Natural killer cell (primary cell): ENCODE measurements at regions not wholly inside any gene's neighbourhood (a gene's known extent, or its start where the extent isn't known, plus 50 kb on each side); places are given as distances from the start of the nearest gene placed in this dataset.

Source experiments
- ATAC-seq, 3 donors: fragments of 150-1000 bp in 2 of 3; fragments of 200-7000 bp in 1 of 3; cut with Tn5 transposase; 1 replicate in 1 of 3; 2 replicates in 2 of 3; pipeline ENCODE4 v1.10.0; 2021; ENCODE audit warnings: mild to moderate bottlenecking in 2 of 3, moderate library complexity in 2 of 3
- DNase-seq, 2 donors: peaks; one replicate each; pipeline versions ENCODE4 v3.0.0 to v3.0.0-alpha.2; 2013 to 2021; ENCODE audit warnings: mixed read lengths in 1 of 2
- H3K27ac ChIP-seq: one replicate; pipeline ENCODE4 v1.5.1; 2013; ENCODE audit warnings: mild to moderate bottlenecking, low read length
- H3K27me3 ChIP-seq: one replicate; pipeline ENCODE4 v1.6.1; 2013; ENCODE audit warnings: low read length; ENCODE audit not compliant: control insufficient read depth, insufficient read depth
- H3K36me3 ChIP-seq: one replicate; pipeline ENCODE4 v1.6.1; 2013; ENCODE audit warnings: low read length; ENCODE audit not compliant: control insufficient read depth, insufficient read depth
- H3K4me1 ChIP-seq: one replicate; pipeline ENCODE4 v1.6.1; 2013; ENCODE audit warnings: low read length; ENCODE audit not compliant: control insufficient read depth, insufficient read depth
- H3K4me3 ChIP-seq: one replicate; pipeline ENCODE4 v1.5.1; 2013; ENCODE audit warnings: low read length
- H3K9me3 ChIP-seq: one replicate; pipeline ENCODE4 v1.6.1; 2013; ENCODE audit warnings: low read length; ENCODE audit not compliant: control insufficient read depth, insufficient read depth
- H3K27ac Mint-ChIP-seq, 2 donors: one replicate each; pipeline ENCODE4 v1.8.0; 2022; ENCODE audit warnings: mild to moderate bottlenecking in 2 of 2, mixed read lengths in 2 of 2, moderate library complexity in 1 of 2
- H3K27me3 Mint-ChIP-seq, 2 donors: one replicate each; pipeline ENCODE4 v1.8.0; 2022; ENCODE audit warnings: low read depth in 2 of 2, mixed read lengths in 2 of 2
- H3K36me3 Mint-ChIP-seq: one replicate; pipeline ENCODE4 v1.8.0; 2022; ENCODE audit warnings: mixed read lengths
- H3K4me1 Mint-ChIP-seq, 2 donors: one replicate each; pipeline ENCODE4 v1.8.0; 2022; ENCODE audit warnings: mixed read lengths in 2 of 2
- H3K4me3 Mint-ChIP-seq: one replicate; pipeline ENCODE4 v1.8.0; 2022; ENCODE audit warnings: mild to moderate bottlenecking, moderate library complexity, mixed read lengths
- H3K9me3 Mint-ChIP-seq, 2 donors: one replicate each; pipeline ENCODE4 v1.8.0; 2022; ENCODE audit warnings: mixed read lengths in 2 of 2
- WGBS: methylation state at CpG from one replicate; pipeline ENCODE4 v1.1.7; 2013; ENCODE audit warnings: missing lambda C conversion rate; ENCODE audit not compliant: insufficient coverage; 5-methylcytosine and 5-hydroxymethylcytosine counted together
- intact Hi-C: fragments of 100-400 bp; cut with micrococcal nuclease; formaldehyde crosslinking; loops from one replicate; pipeline ENCODE4 v1.14.2; 2022
- TF ChIP-seq, protein P1 (sequence below): fragments of 200-600 bp; IDR thresholded peaks from one replicate; pipeline ENCODE4 v1.8.0; 2022; ENCODE audit warnings: antibody characterized with exemption

DNA sequence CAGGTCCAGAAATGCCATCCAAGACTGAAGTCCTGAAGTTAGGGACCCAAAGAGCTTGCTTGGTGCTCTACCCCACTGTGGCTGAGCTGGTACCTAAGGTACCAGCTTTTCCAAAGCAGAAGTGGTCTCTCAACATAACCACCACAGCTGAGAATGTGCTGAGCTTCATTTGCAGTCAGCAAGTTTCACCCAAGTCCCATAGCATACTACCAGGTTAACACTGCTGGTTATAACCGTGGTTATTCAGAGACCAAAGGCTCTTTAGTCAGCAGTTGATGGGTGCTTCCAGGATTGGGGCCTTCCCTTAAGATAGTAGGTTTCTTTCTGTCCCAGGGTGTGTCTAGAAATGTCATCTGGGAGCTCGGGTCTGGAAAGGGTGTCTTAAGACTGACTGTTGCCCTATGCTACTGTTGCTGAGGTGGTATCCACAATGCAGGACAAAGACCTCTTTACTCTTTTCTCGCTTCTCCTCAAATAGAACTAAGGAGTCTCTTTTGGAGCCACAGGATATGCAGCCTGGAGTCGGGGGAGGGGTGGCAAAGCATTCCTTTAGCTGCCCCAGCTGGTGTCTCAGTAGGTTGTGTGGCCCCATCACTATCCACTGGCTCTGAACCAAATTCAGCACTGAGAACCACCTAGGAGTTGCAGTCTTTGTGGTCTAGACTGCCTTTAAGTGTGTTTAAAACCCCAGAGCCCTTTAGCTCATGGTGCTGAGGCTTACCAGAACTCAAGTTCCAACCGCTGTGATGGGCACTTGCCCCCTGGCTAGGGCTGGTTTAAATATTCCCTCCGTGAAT is 354.9 kb upstream of the SEMA3C start:
- Mint-ChIP-seq H3K4me1 (no peaks in the 10 kb centered on the region), H3K27me3 (no peaks in the 10 kb centered on the region), H3K27ac (no peak overlapping the region), H3K4me3 (no peak overlapping the region), H3K36me3 (no peaks in the 10 kb centered on the region), H3K9me3 (peaks cover 5 to 10% of the 10 kb centered on the region in 2 donors)
- ATAC-seq (no peak), DNase-seq (no peak)
- WGBS, result 68% methylated on average over 5 of the region's 6 CpGs
- intact Hi-C loops, result no loop called here
- TF ChIP-seq, protein P1, sequence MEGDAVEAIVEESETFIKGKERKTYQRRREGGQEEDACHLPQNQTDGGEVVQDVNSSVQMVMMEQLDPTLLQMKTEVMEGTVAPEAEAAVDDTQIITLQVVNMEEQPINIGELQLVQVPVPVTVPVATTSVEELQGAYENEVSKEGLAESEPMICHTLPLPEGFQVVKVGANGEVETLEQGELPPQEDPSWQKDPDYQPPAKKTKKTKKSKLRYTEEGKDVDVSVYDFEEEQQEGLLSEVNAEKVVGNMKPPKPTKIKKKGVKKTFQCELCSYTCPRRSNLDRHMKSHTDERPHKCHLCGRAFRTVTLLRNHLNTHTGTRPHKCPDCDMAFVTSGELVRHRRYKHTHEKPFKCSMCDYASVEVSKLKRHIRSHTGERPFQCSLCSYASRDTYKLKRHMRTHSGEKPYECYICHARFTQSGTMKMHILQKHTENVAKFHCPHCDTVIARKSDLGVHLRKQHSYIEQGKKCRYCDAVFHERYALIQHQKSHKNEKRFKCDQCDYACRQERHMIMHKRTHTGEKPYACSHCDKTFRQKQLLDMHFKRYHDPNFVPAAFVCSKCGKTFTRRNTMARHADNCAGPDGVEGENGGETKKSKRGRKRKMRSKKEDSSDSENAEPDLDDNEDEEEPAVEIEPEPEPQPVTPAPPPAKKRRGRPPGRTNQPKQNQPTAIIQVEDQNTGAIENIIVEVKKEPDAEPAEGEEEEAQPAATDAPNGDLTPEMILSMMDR, result no peak
- no peaks in the 10 kb centered on the region for H3K27me3 ChIP-seq
- no peak overlapping the region for H3K27ac ChIP-seq
- H3K36me3 ChIP-seq, result no peaks in the 10 kb centered on the region
- peaks cover 4% of the 10 kb centered on the region for H3K9me3 ChIP-seq
- no peak overlapping the region for H3K4me3 ChIP-seq
- no peaks in the 10 kb centered on the region for H3K4me1 ChIP-seq

- Histone ChIP-seq H3K27ac (no peak overlapping the region), H3K9me3 (peaks cover 5% of the 10 kb centered on the region), H3K4me3 (no peak overlapping the region), H3K4me1 (no peaks in the 10 kb centered on the region), H3K36me3 (no peaks in the 10 kb centered on the region), H3K27me3 (no peaks in the 10 kb centered on the region)
- intact Hi-C loops, result no loop called here
- H3K9me3 Mint-ChIP-seq, result peaks cover 5 to 10% of the 10 kb centered on the region in 2 donors
- 57% methylated on average over 1 of the region's 1 CpG for WGBS
- TF ChIP-seq, protein P1, result no peak
- H3K4me1 Mint-ChIP-seq, result no peaks in the 10 kb centered on the region
- no peaks in the 10 kb centered on the region for H3K27me3 Mint-ChIP-seq
- DNase-seq, result no peak
- no peaks in the 10 kb centered on the region for H3K36me3 Mint-ChIP-seq
- no peak overlapping the region for H3K27ac Mint-ChIP-seq
- ATAC-seq, result no peak
- no peak overlapping the region for H3K4me3 Mint-ChIP-seq
Observed at GRCh38 chr7:81272176-81272575, 353.3 kb upstream of the SEMA3C start.

DNA sequence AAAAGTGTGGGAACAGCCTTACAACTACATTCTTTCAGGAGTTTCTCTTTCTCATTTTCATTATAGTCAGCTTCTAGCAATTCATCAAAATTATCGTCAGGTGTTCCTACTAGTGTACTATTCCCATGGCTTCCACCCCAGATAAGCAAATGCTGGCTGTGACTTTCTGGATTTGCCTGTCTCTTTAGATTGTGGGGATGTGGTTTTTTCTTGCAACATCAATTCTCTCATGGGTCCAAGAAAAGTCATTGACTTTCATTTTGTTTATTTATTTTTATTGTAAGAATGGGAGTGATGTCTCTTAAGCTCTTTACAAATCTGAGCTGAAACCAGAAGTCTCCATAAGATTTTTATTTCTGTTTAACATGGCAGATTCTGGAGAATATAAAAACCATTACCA is 349.7 kb upstream of the SEMA3C start:
- ATAC-seq (no peak), DNase-seq (no peak)
- Histone ChIP-seq H3K27me3 (no peaks in the 10 kb centered on the region), H3K27ac (no peak overlapping the region), H3K4me1 (no peaks in the 10 kb centered on the region), H3K9me3 (peaks cover 16% of the 10 kb centered on the region), H3K4me3 (no peak overlapping the region), H3K36me3 (no peaks in the 10 kb centered on the region)
- H3K9me3 Mint-ChIP-seq, result peaks cover 3 to 7% of the 10 kb centered on the region in 2 donors
- intact Hi-C loops, result no loop called here
- no peak overlapping the region for H3K4me3 Mint-ChIP-seq
- H3K27ac Mint-ChIP-seq, result no peak overlapping the region
- H3K4me1 Mint-ChIP-seq, result no peaks in the 10 kb centered on the region
- H3K27me3 Mint-ChIP-seq, result no peaks in the 10 kb centered on the region
- H3K36me3 Mint-ChIP-seq, result no peaks in the 10 kb centered on the region
- TF ChIP-seq, protein P1, result no peak
- WGBS, result no CpG with 5 or more reads among the region's 1 CpG

GRCh38 chr7:81267508-81267907 is 348.7 kb upstream of the SEMA3C start:
- Histone ChIP-seq H3K27ac (no peak overlapping the region), H3K9me3 (peaks cover 16% of the 10 kb centered on the region), H3K4me3 (no peak overlapping the region), H3K4me1 (no peaks in the 10 kb centered on the region), H3K27me3 (no peaks in the 10 kb centered on the region), H3K36me3 (no peaks in the 10 kb centered on the region)
- Mint-ChIP-seq H3K27me3 (no peaks in the 10 kb centered on the region), H3K9me3 (peaks cover 3 to 8% of the 10 kb centered on the region in 2 donors), H3K4me3 (no peak overlapping the region), H3K27ac (no peak overlapping the region), H3K4me1 (no peaks in the 10 kb centered on the region), H3K36me3 (no peaks in the 10 kb centered on the region)
- no peak for ATAC-seq
- DNase-seq, result no peak
- TF ChIP-seq, protein P1, result no peak
- WGBS, result 0% methylated on average over 1 of the region's 2 CpGs
- intact Hi-C loops, result no loop called here
